GM19351 (cell line): ENCODE measurements at regions not wholly inside any gene's neighbourhood (a gene's known extent, or its start where the extent isn't known, plus 50 kb on each side); places are given as distances from the start of the nearest gene placed in this dataset.

Experiments
- ATAC-seq: cut with Tn5 transposase; IDR thresholded peaks from one replicate; pipeline ENCODE4 v1.9.1; 2021; ENCODE audit warnings: mild to moderate bottlenecking, moderate library complexity; ENCODE audit not compliant: unreplicated experiment

GRCh38 chr5:82414041-82414388, 135.9 kb upstream of the RPS23 start:
- ATAC-seq: no peak

GRCh38 chr5:82413302-82414040, 135.3 kb upstream of the RPS23 start:
- ATAC-seq: no peak

- no peak for ATAC-seq
Measured at GRCh38 chr5:82408033-82408432, 129.9 kb upstream of the RPS23 start.

GRCh38 chr5:82406205-82406773, 128.1 kb upstream of the RPS23 start:
- ATAC-seq: no peak

- no peak for ATAC-seq
Measured at GRCh38 chr5:82405618-82406204, 127.6 kb upstream of the RPS23 start.

GRCh38 chr5:82405161-82405560, 127.0 kb upstream of the RPS23 start:
- ATAC-seq: no peak

GRCh38 chr5:82404382-82404945, 126.3 kb upstream of the RPS23 start:
- ATAC-seq: no peak

GRCh38 chr5:82403724-82404123, 125.6 kb upstream of the RPS23 start:
- no peak for ATAC-seq

GRCh38 chr5:82403026-82403425, 124.9 kb upstream of the RPS23 start:
- no peak for ATAC-seq

- ATAC-seq: no peak
Measured at GRCh38 chr5:82399111-82399510, 121.0 kb upstream of the RPS23 start.

- no peak for ATAC-seq
Measured at GRCh38 chr5:82397741-82398320, 119.7 kb upstream of the RPS23 start.

- no peak for ATAC-seq
Measured at GRCh38 chr5:82396871-82397514, 118.8 kb upstream of the RPS23 start.

- no peak for ATAC-seq
Measured at GRCh38 chr5:82396396-82396795, 118.2 kb upstream of the RPS23 start.

GRCh38 chr5:82393951-82394350, 115.8 kb upstream of the RPS23 start:
- no peak for ATAC-seq

- ATAC-seq: no peak
Measured at GRCh38 chr5:82390088-82390487, 111.9 kb upstream of the RPS23 start.

GRCh38 chr5:82389347-82389746, 111.2 kb upstream of the RPS23 start:
- ATAC-seq: no peak

- ATAC-seq: no peak
Measured at GRCh38 chr5:82388181-82388580, 110.0 kb upstream of the RPS23 start.

- ATAC-seq: no peak
Measured at GRCh38 chr5:82387819-82388166, 109.6 kb upstream of the RPS23 start.

- no peak for ATAC-seq
Measured at GRCh38 chr5:82387001-82387818, 109.1 kb upstream of the RPS23 start.

- ATAC-seq: no peak
Measured at GRCh38 chr5:82386576-82386975, 108.4 kb upstream of the RPS23 start.
